ENCODE measurements at regions not wholly inside any gene's neighbourhood (a gene's known extent, or its start where the extent isn't known, plus 50 kb on each side); places are given as distances from the start of the nearest gene placed in this dataset.

DNA sequence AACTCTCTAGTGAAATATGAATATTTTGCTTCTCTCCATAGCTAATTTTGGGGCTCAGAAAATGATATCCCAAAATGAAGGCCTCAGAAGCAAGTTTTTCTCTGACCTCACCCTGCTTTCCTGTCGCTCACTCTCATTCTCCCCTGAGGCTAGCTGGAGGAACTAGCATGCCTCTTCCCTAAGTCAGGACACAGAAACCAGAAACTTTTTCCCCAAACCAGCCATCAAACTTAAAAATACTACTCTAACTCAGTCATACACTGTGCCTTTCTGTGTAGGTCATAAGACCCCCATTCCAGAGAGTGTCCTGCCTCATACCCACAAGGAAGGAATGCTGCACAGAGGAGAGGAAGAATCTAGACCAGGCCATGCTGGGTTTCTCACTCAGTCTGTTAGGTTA is 329.6 kb downstream of the PCDH20 start:
- TF ChIP-seq CTCF (conservative IDR thresholded peaks at IDR 0.05; ENCODE audit: low read length): no peak
- no peak for TF ChIP-seq EZH2phosphoT487 (IDR thresholded peaks at IDR 0.05; ENCODE audit: borderline replicate concordance, low read depth, low read length)
